GM12874 (cell line): ENCODE measurements at regions not wholly inside any gene's neighbourhood (a gene's known extent, or its start where the extent isn't known, plus 50 kb on each side); places are given as distances from the start of the nearest gene placed in this dataset.

ENCODE experiments used
- TF ChIP-seq, protein P1 (sequence below): IDR thresholded peaks from 2 replicates; pipeline ENCODE4 v1.5.1; 2011; ENCODE audit warnings: low read depth, mild to moderate bottlenecking, control low read depth, low read length, moderate library complexity; ENCODE audit not compliant: insufficient read depth

DNA sequence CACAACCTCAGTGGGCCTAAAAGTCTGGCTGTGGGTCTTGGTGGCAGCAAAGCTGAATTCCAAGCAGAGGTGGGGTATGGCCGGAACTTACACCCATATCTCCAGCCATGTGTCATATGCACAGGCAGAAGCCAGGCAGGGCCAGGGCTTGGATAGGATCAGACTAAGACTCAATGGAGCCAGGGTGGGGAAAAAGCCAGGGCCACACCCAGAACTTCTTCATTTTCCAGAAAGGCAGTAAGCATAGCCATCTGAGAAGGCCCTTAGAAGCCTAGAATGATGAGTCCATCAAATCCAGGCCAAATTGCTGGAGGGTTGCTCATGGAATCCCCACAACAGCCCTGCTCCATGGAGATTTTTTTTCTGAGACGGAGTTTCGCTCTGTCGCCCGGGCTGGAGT lies 116.2 kb upstream of the SRSF6 start:
- TF ChIP-seq, protein P1, sequence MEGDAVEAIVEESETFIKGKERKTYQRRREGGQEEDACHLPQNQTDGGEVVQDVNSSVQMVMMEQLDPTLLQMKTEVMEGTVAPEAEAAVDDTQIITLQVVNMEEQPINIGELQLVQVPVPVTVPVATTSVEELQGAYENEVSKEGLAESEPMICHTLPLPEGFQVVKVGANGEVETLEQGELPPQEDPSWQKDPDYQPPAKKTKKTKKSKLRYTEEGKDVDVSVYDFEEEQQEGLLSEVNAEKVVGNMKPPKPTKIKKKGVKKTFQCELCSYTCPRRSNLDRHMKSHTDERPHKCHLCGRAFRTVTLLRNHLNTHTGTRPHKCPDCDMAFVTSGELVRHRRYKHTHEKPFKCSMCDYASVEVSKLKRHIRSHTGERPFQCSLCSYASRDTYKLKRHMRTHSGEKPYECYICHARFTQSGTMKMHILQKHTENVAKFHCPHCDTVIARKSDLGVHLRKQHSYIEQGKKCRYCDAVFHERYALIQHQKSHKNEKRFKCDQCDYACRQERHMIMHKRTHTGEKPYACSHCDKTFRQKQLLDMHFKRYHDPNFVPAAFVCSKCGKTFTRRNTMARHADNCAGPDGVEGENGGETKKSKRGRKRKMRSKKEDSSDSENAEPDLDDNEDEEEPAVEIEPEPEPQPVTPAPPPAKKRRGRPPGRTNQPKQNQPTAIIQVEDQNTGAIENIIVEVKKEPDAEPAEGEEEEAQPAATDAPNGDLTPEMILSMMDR: no peak

DNA sequence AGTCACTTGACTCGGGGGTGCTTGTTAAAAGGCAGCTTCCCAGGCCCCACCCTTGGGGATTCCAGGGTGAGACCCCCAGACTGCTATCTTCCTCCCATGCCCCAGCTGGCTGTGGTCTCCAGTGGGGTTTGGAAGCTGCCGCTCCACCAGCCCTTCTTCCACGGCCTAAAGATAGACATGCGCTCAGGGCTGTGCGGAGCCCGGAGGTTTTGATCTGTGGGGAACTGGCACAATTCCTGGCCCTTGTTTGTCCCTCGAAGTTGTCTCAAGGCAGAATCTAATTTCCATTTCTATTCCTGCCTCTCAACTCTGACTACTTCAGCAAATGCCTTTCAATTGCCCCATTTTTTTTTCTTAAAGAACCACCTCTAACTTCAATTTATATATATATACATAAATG lies 120.7 kb upstream of the SRSF6 start:
- TF ChIP-seq, protein P1: no peak

DNA sequence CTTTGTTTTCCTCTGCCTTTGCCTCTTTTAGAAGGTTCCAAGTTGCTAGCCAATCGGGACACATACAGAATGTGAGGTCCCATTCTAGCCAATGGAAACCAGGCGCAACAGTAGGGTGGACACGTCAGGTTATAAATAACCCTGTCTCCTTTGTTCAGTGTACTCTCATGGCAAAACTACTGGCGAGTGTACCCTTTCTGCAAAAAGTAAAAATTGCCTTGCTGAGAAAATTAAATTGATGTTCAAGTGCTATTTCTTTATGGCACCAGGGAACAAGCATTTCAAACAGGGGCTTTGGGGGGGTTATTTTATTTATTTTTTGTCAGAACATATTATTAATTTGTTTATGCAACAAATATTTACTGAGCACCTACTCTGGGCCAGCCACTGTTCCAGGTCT lies 123.6 kb upstream of the SRSF6 start:
- TF ChIP-seq, protein P1: no peak

DNA sequence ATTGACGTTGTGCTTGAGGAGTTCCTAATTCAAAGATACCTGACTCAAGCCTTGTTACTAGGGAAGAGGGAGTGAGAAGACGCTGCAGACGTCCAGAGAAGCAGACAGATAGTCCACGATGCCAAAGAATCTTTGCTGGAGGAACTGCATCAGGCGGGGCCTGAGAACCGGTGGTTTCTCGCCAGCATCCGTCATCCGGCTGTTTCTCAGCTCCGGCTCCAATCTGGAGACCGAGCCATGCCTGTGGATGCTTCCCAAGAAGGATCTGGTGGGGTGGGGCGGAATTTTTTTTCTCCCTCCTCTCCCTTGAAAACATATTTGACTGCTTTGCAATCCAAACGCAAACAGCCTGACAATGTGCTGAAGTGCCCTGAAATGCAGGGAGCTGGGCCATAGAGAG lies 125.8 kb upstream of the SRSF6 start:
- TF ChIP-seq, protein P1: no peak

DNA sequence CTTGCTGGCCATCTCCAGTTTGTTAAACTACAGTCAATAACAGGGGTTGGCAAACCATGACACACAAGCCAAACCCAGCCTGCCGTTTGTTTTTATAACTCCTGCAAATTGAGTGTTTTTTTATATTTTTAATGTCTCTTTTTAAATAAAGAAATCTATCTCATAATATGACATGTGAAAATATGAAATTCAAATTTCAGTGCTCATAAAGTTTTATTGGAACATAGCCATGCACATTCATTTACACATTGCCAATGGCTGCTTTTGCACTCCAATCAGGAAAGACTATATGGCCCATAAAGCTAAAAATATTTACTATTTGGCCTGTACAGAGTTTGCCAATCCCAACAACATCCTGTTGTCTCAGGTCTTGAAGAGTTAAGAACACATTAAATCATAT lies 129.0 kb upstream of the SRSF6 start:
- TF ChIP-seq, protein P1: no peak

DNA sequence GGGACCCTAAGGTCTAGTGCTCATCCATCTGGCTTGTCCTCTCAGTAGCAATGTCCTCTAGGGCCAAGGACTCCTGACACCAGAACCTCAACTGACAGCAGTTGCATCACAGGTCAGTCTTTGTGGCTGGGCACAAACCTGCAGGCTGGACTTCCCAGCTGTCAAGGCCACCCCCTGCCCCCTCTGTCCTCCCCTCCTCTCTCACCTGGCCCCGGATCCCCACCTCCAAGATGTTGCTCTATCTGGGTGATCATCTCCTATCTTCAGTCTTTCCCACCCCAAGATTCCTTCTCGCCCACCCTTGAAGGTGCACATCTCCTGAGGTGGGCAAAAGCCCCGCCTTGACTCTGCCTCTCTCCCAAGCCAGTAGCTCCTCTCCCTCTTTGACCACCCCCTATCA lies 131.8 kb upstream of the SRSF6 start:
- TF ChIP-seq, protein P1: no peak

DNA sequence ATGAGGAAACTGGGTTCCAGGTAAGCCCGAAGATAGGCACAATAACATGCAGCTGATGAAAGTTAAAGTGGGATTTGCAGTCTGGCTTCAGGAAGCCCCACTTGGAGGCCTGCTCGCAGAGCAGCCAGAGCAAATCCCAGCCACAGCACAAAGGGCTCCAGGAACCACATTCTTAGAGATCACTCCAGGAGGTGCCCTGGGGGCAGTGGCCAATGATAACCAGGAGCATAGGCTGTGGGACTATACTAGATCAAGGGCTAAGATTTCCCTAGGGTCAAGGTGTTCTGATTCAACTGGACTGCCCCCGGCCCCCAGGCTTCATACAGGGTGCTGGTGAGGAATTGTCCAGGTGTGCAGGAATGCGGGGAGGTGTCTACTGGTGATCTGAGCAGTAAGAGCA lies 133.9 kb upstream of the PTPRT start:
- TF ChIP-seq, protein P1: no peak

DNA sequence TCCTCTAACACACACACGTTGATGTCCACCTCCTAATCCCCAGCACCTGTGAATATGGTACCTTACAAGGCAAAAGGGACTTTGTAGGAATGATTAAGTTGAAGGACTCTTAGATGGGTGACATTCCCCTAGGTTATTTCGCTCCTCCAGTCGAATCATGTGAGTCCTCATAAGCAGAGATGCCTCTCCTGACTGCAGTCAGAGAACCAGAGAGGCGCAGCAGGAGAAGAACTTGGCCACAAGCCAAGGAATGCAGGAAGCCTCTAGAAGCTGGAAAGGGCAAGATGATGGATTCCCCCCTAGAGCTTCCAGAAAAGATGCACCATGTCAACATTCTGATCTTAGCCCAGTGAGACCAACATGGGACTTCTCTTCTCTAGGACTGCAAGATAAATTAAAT lies 133.1 kb upstream of the PTPRT start:
- TF ChIP-seq, protein P1: no peak
